22Rv1 (cell line): ENCODE measurements at regions not wholly inside any gene's neighbourhood (a gene's known extent, or its start where the extent isn't known, plus 50 kb on each side); places are given as distances from the start of the nearest gene placed in this dataset.

Experiments used
- H3K27ac ChIP-seq: fragments of 450-650 bp; 2 replicates; pipeline ENCODE4 v1.5.1; 2017
- CTCF ChIP-seq: fragments of 450-650 bp; IDR thresholded peaks from 2 replicates; pipeline ENCODE4 v1.5.1; 2017; ENCODE audit warnings: mild to moderate bottlenecking
- ZFX ChIP-seq: fragments of 450-650 bp; IDR thresholded peaks from 2 replicates; pipeline ENCODE4 v1.6.1; 2017; ENCODE audit warnings: antibody characterized with exemption, borderline replicate concordance

GRCh38 chr2:120785228-120785966, 49.7 kb downstream of the GLI2 start:
- H3K27ac ChIP-seq = no peak overlapping the region
- TF ChIP-seq ZFX = no peak
- no peak for TF ChIP-seq CTCF

GRCh38 chr2:120786038-120786960, 50.6 kb downstream of the GLI2 start:
- no peak for TF ChIP-seq CTCF
- no peak for TF ChIP-seq ZFX
- no peak overlapping the region for H3K27ac ChIP-seq

- no peak overlapping the region for H3K27ac ChIP-seq
- TF ChIP-seq CTCF = no peak
These were observed 51.6 kb downstream of the GLI2 start for GRCh38 chr2:120787111-120787821.

- no peak overlapping the region for H3K27ac ChIP-seq
- TF ChIP-seq ZFX (no peak), CTCF (no peak)
These were observed 52.4 kb downstream of the GLI2 start for GRCh38 chr2:120787822-120788700.

GRCh38 chr2:120791243-120791961, 55.7 kb downstream of the GLI2 start:
- H3K27ac ChIP-seq = no peak overlapping the region
- TF ChIP-seq CTCF = no peak
- TF ChIP-seq ZFX = no peak

GRCh38 chr2:120791962-120792297, 56.3 kb downstream of the GLI2 start:
- TF ChIP-seq ZFX = no peak
- TF ChIP-seq CTCF = no peak
- H3K27ac ChIP-seq = no peak overlapping the region
